H9 (cell line): ENCODE measurements at regions not wholly inside any gene's neighbourhood (a gene's known extent, or its start where the extent isn't known, plus 50 kb on each side); places are given as distances from the start of the nearest gene placed in this dataset.
A peak's percentile ranks its signal among the peaks of the same experiment; 100 is the strongest.

Experiments
- DNase-seq: peaks from one replicate; pipeline ENCODE4 v3.0.0-alpha.2; 2017
- H2AFZ ChIP-seq: one replicate; pipeline ENCODE4 v1.6.1; 2013; ENCODE audit warnings: mild to moderate bottlenecking, low read length, control low read depth, moderate library complexity
- H2AK5ac ChIP-seq: 2 replicates; pipeline ENCODE4 v1.6.1; 2013; ENCODE audit warnings: low read length, control low read depth, mixed read lengths; ENCODE audit not compliant: insufficient read length
- H2BK120ac ChIP-seq: one replicate; pipeline ENCODE4 v1.6.1; 2013; ENCODE audit warnings: low read depth, mild to moderate bottlenecking, low read length, control low read depth, inconsistent platforms; ENCODE audit not compliant: poor library complexity, severe bottlenecking
- H2BK12ac ChIP-seq: 2 replicates; pipeline ENCODE4 v1.6.1; 2013; ENCODE audit warnings: low read length, control low read depth, mixed read lengths, low read depth; ENCODE audit not compliant: insufficient read length
- H2BK15ac ChIP-seq: 2 replicates; pipeline ENCODE4 v1.6.1; 2013; ENCODE audit warnings: low read depth, low read length, control low read depth
- H2BK20ac ChIP-seq: one replicate; pipeline ENCODE4 v1.6.1; 2013; ENCODE audit warnings: low read depth, mild to moderate bottlenecking, low read length, control low read depth, inconsistent platforms; ENCODE audit not compliant: poor library complexity, severe bottlenecking
- H2BK5ac ChIP-seq: 2 replicates; pipeline ENCODE4 v1.6.1; 2013; ENCODE audit warnings: low read length, control low read depth, mixed read lengths; ENCODE audit not compliant: insufficient read length
- H3K14ac ChIP-seq: 2 replicates; pipeline ENCODE4 v1.6.1; 2013; ENCODE audit warnings: low read length, control low read depth; ENCODE audit not compliant: insufficient read depth
- H3K18ac ChIP-seq: 2 replicates; pipeline ENCODE4 v1.6.1; 2013; ENCODE audit warnings: low read depth, mild to moderate bottlenecking, mixed read lengths, low read length, control low read depth; ENCODE audit not compliant: insufficient read length
- H3K23ac ChIP-seq: 2 replicates; pipeline ENCODE4 v1.6.1; 2013; ENCODE audit warnings: low read length, control low read depth, mixed read lengths, low read depth; ENCODE audit not compliant: insufficient read length
- H3K23me2 ChIP-seq: 2 replicates; pipeline ENCODE4 v1.6.1; 2013; ENCODE audit warnings: low read depth, mild to moderate bottlenecking, mixed read lengths, low read length, control low read depth; ENCODE audit not compliant: insufficient read length, poor library complexity, severe bottlenecking
- H3K27ac ChIP-seq: 2 replicates; pipeline ENCODE4 v1.5.1; 2013; ENCODE audit warnings: low read length, control low read depth, mixed read lengths, low read depth; ENCODE audit not compliant: insufficient read length
- H3K27me3 ChIP-seq: 2 replicates; pipeline ENCODE4 v1.6.1; 2013; ENCODE audit warnings: low read length, control low read depth, inconsistent platforms; ENCODE audit not compliant: insufficient read depth
- H3K4ac ChIP-seq: 2 replicates; pipeline ENCODE4 v1.6.1; 2013; ENCODE audit warnings: low read depth, mild to moderate bottlenecking, control low read depth, inconsistent platforms, low read length, moderate library complexity
- H3K4me1 ChIP-seq: 2 replicates; pipeline ENCODE4 v1.6.1; 2013; ENCODE audit warnings: low read length, control low read depth, inconsistent platforms; ENCODE audit not compliant: insufficient read depth
- H3K4me2 ChIP-seq: 2 replicates; pipeline ENCODE4 v1.6.1; 2013; ENCODE audit warnings: low read length, control low read depth, mixed read lengths; ENCODE audit not compliant: insufficient read length, insufficient read depth
- H3K56ac ChIP-seq: 2 replicates; pipeline ENCODE4 v1.6.1; 2013; ENCODE audit warnings: low read depth, mild to moderate bottlenecking, mixed read lengths, low read length, control low read depth; ENCODE audit not compliant: insufficient read length
- H3K79me1 ChIP-seq: 2 replicates; pipeline ENCODE4 v1.6.1; 2013; ENCODE audit warnings: low read depth, mild to moderate bottlenecking, moderate library complexity, low read length, control low read depth, inconsistent platforms; ENCODE audit not compliant: insufficient read depth, poor library complexity, severe bottlenecking
- H3K79me2 ChIP-seq: 2 replicates; pipeline ENCODE4 v1.6.1; 2013; ENCODE audit warnings: low read length, control low read depth, inconsistent platforms; ENCODE audit not compliant: insufficient read depth
- H3K9ac ChIP-seq: 2 replicates; pipeline ENCODE4 v1.6.1; 2013; ENCODE audit warnings: low read length, control low read depth, mixed read lengths; ENCODE audit not compliant: insufficient read length; ENCODE audit errors: extremely low read depth
- H3K9me3 ChIP-seq: one replicate; pipeline ENCODE4 v1.6.1; 2013; ENCODE audit warnings: low read depth, low read length, inconsistent platforms; ENCODE audit not compliant: control insufficient read depth
- H3T11ph ChIP-seq: one replicate; pipeline ENCODE4 v1.6.1; 2013; ENCODE audit warnings: mild to moderate bottlenecking, low read length, control low read depth, inconsistent platforms
- H4K20me1 ChIP-seq: one replicate; pipeline ENCODE4 v1.6.1; 2013; ENCODE audit not compliant: control insufficient read depth, insufficient read length, insufficient read depth
- H4K5ac ChIP-seq: 2 replicates; pipeline ENCODE4 v1.6.1; 2013; ENCODE audit warnings: low read depth, mild to moderate bottlenecking, mixed read lengths, low read length, control low read depth; ENCODE audit not compliant: insufficient read length
- H4K8ac ChIP-seq: replicated peaks from 2 replicates; pipeline ENCODE4 v1.6.1; 2013; ENCODE audit warnings: low read length, control low read depth, mixed read lengths, low read depth; ENCODE audit not compliant: insufficient read length
- H4K91ac ChIP-seq: 2 replicates; pipeline ENCODE4 v1.6.1; 2013; ENCODE audit warnings: low read depth, mild to moderate bottlenecking, moderate library complexity, mixed read lengths, low read length, control low read depth; ENCODE audit not compliant: insufficient read length
- H3K27ac Mint-ChIP-seq, 3 experiments: 2 replicates in 2 of 3; 3 replicates in 1 of 3; pipeline ENCODE4 v1.8.0; 2020 to 2021; ENCODE audit warnings: mixed read lengths in 3 of 3, mild to moderate bottlenecking in 1 of 3, moderate library complexity in 1 of 3
- H3K27me3 Mint-ChIP-seq: 2 replicates; pipeline ENCODE4 v1.8.0; 2021; ENCODE audit warnings: low read depth, mild to moderate bottlenecking, moderate library complexity, mixed read lengths
- H3K36me3 Mint-ChIP-seq, 3 experiments: 2 replicates in 2 of 3; 3 replicates in 1 of 3; pipeline ENCODE4 v1.8.0; 2020 to 2021; ENCODE audit warnings: low read depth in 3 of 3, mixed read lengths in 3 of 3; ENCODE audit not compliant: insufficient read depth in 1 of 3
- H3K4me1 Mint-ChIP-seq, 2 experiments: 2 replicates each; pipeline ENCODE4 v1.8.0; 2020; ENCODE audit warnings: mixed read lengths in 2 of 2
- H3K4me3 Mint-ChIP-seq, 2 experiments: 2 replicates in 1 of 2; 3 replicates in 1 of 2; pipeline ENCODE4 v1.8.0; 2020 to 2021; ENCODE audit warnings: mild to moderate bottlenecking in 2 of 2, mixed read lengths in 2 of 2, moderate library complexity in 1 of 2
- H3K9me3 Mint-ChIP-seq, 2 experiments: 2 replicates in 1 of 2; 3 replicates in 1 of 2; pipeline ENCODE4 v1.8.0; 2020; ENCODE audit warnings: mild to moderate bottlenecking in 2 of 2, mixed read lengths in 2 of 2, moderate library complexity in 1 of 2
- CTCF ChIP-seq: fragments of 200-600 bp; sonication (generic); conservative IDR thresholded peaks from 3 replicates; pipeline ENCODE4 v1.8.0; 2021; ENCODE audit warnings: antibody characterized with exemption, mild to moderate bottlenecking
- WGBS: extraction: QIAGEN DNeasy Blood & Tissue Kit; methylation state at CpG from one replicate; pipeline ENCODE4 v1.1.7; 2013; ENCODE audit warnings: missing lambda C conversion rate, low lambda C conversion rate, mixed read lengths; ENCODE audit not compliant: insufficient read length; ENCODE audit errors: extremely low coverage; 5-methylcytosine and 5-hydroxymethylcytosine counted together

- Histone ChIP-seq H4K5ac (no peak overlapping the region), H2BK12ac (no peak overlapping the region), H3K4ac (no peak overlapping the region), H3K9me3 (no peaks in the 10 kb centered on the region), H3K79me2 (no peaks in the 10 kb centered on the region), H3K27ac (no peak overlapping the region), H3T11ph (no peak overlapping the region), H3K23me2 (no peaks in the 10 kb centered on the region), H3K4me2 (no peak overlapping the region), H3K18ac (no peak overlapping the region), H3K14ac (no peak overlapping the region), H2AFZ (peak overlapping the region; percentile 96), H2BK15ac (no peak overlapping the region), H3K27me3 (no peaks in the 10 kb centered on the region), H3K56ac (no peak overlapping the region), H3K9ac (no peak overlapping the region), H2BK120ac (no peak overlapping the region), H2BK20ac (no peak overlapping the region), H4K8ac (no peak overlapping the region), H4K91ac (no peak overlapping the region), H2BK5ac (no peak overlapping the region), H3K79me1 (no peaks in the 10 kb centered on the region), H2AK5ac (no peak overlapping the region), H3K23ac (no peak overlapping the region), H3K4me1 (no peaks in the 10 kb centered on the region), H4K20me1 (no peaks in the 10 kb centered on the region)
- Mint-ChIP-seq H3K27ac (0 out of 7 replicates have a peak overlapping the region, but pooled peaks of 1 of the 3 experiments have one; percentile 77), H3K36me3 (no peaks in the 10 kb centered on the region), H3K9me3 (no peaks in the 10 kb centered on the region), H3K4me1 (peaks cover 0 to 10% of the 10 kb centered on the region in 2 experiments; a peak in 2 of 4 replicates), H3K4me3 (no peak overlapping the region), H3K27me3 (no peaks in the 10 kb centered on the region)
- peak; percentile 59 for DNase-seq
- peak; percentile 60 for TF ChIP-seq CTCF
- WGBS, result no CpG with 5 or more reads among the region's 2 CpGs
Observed at GRCh38 chr2:80852808-80853139, 548.2 kb upstream of the LRRTM1 start.
